ENCODE measurements at regions not wholly inside any gene's neighbourhood (a gene's known extent, or its start where the extent isn't known, plus 50 kb on each side); places are given as distances from the start of the nearest gene placed in this dataset.

DNA sequence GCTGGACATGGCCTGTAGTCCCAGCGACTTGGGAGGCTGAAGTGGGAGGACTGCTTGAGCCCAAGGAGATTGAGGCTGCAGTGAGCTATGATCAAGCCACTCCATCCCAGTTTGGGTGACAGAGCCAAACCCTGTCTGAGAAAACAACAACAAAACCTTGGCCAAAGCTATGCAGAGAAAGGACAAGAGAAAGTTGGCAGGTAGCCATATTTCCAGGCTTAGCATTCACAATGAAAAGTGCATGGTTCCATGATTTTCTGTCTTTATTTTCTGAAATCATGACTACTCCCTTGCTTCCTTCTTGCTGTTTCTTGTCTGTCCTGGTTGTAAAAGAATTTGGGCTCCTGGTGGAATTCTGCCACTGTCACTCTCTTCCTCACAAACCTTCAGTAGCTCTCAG lies 284.6 kb upstream of the C2CD4B start:
- no peak for DNase-seq (ENCODE audit: low spot score)
- BruUV-seq (replicated peaks), result no TSS peak
- Histone ChIP-seq H3K27me3 (replicated peaks; ENCODE audit: insufficient read depth, low read depth, low read length, poor library complexity) (no peaks in the 10 kb centered on the region), H3K4me3 (ENCODE audit: low read depth, low read length, poor library complexity, severe bottlenecking) (no peak overlapping the region), H3K9me3 (ENCODE audit: low read depth, low read length, poor library complexity, severe bottlenecking) (no peaks in the 10 kb centered on the region), H3K27ac (ENCODE audit: low read depth, low read length, poor library complexity, severe bottlenecking) (no peak overlapping the region), H3K4me1 (ENCODE audit: insufficient read depth, low read length, poor library complexity, severe bottlenecking) (peaks cover 23% of the 10 kb centered on the region), H3K36me3 (ENCODE audit: insufficient read depth, low read length, poor library complexity, severe bottlenecking) (no peaks in the 10 kb centered on the region)
- POLR2A ChIA-PET (ENCODE audit: low non-redundant PET), result no interaction called here
- TF ChIP-seq CTCF (conservative IDR thresholded peaks at IDR 0.05; ENCODE audit: low read depth, low read length) (no peak), EZH2 (IDR thresholded peaks at IDR 0.05; ENCODE audit: borderline replicate concordance, low read depth, low read length, poor library complexity, severe bottlenecking) (no peak)
- CTCF ChIA-PET, result no interaction called here
- intact Hi-C loops (cut with micrococcal nuclease; ENCODE audit: unreplicated experiment), result no loop called here

GRCh38 chr15:62450061-62450460 lies 285.0 kb upstream of the C2CD4B start:
- Histone ChIP-seq H3K27me3 (replicated peaks; ENCODE audit: insufficient read depth, low read depth, low read length, poor library complexity) (no peaks in the 10 kb centered on the region), H3K4me3 (ENCODE audit: low read depth, low read length, poor library complexity, severe bottlenecking) (no peak overlapping the region), H3K9me3 (ENCODE audit: low read depth, low read length, poor library complexity, severe bottlenecking) (no peaks in the 10 kb centered on the region), H3K4me1 (ENCODE audit: insufficient read depth, low read length, poor library complexity, severe bottlenecking) (peaks cover 23% of the 10 kb centered on the region), H3K27ac (ENCODE audit: low read depth, low read length, poor library complexity, severe bottlenecking) (no peak overlapping the region), H3K36me3 (ENCODE audit: insufficient read depth, low read length, poor library complexity, severe bottlenecking) (no peaks in the 10 kb centered on the region)
- BruUV-seq (replicated peaks), result no TSS peak
- TF ChIP-seq EZH2 (IDR thresholded peaks at IDR 0.05; ENCODE audit: borderline replicate concordance, low read depth, low read length, poor library complexity, severe bottlenecking), result no peak
- TF ChIP-seq CTCF (conservative IDR thresholded peaks at IDR 0.05; ENCODE audit: low read depth, low read length), result no peak
- intact Hi-C loops (cut with micrococcal nuclease; ENCODE audit: unreplicated experiment), result no loop called here
- no peak for DNase-seq (ENCODE audit: low spot score)
- POLR2A ChIA-PET (ENCODE audit: low non-redundant PET), result interaction anchor here (0.6 kb wide), 1 partner anchor 69 kb away, joined by 4 read pairs; no protein-coding TSS in a partner anchor
- CTCF ChIA-PET, result no interaction called here

DNA sequence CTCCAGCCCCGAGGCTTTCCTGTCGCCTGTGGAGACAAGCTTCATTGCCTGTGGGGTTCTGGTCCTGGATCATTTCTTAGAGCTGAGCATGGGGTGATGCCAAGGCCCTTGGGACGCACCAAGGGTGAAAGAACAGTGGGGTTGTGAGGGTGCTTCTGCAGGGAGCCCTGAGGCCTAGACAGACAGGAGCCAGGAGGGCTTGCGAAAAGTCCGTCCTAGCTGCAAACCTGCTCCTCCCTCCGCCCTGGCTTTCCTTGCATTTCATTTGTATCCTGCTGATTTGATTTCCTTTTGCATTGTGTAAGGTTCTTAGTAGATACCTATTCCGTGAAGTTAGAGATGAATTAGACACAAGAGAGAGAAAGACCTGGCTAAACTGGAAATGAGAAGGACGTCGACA lies 286.9 kb upstream of the C2CD4B start:
- peak; percentile 88 for DNase-seq (ENCODE audit: low spot score)
- Histone ChIP-seq H3K4me3 (ENCODE audit: low read depth, low read length, poor library complexity, severe bottlenecking) (no peak overlapping the region), H3K36me3 (ENCODE audit: insufficient read depth, low read length, poor library complexity, severe bottlenecking) (no peaks in the 10 kb centered on the region), H3K4me1 (ENCODE audit: insufficient read depth, low read length, poor library complexity, severe bottlenecking) (peaks cover 23% of the 10 kb centered on the region), H3K9me3 (ENCODE audit: low read depth, low read length, poor library complexity, severe bottlenecking) (no peaks in the 10 kb centered on the region), H3K27ac (ENCODE audit: low read depth, low read length, poor library complexity, severe bottlenecking) (no peak overlapping the region), H3K27me3 (replicated peaks; ENCODE audit: insufficient read depth, low read depth, low read length, poor library complexity) (no peaks in the 10 kb centered on the region)
- TF ChIP-seq CTCF (conservative IDR thresholded peaks at IDR 0.05; ENCODE audit: low read depth, low read length), result no peak
- TF ChIP-seq EZH2 (IDR thresholded peaks at IDR 0.05; ENCODE audit: borderline replicate concordance, low read depth, low read length, poor library complexity, severe bottlenecking), result no peak
- ChIA-PET CTCF (no interaction called here), POLR2A (ENCODE audit: low non-redundant PET) (no interaction called here)
- no TSS peak for BruUV-seq (replicated peaks)
- intact Hi-C loops (cut with micrococcal nuclease; ENCODE audit: unreplicated experiment), result no loop called here

Data from A673 (cell line).